ENCODE measurements at regions not wholly inside any gene's neighbourhood (a gene's known extent, or its start where the extent isn't known, plus 50 kb on each side); places are given as distances from the start of the nearest gene placed in this dataset.
"Not testable (repeated sequence)": the region's sequence is repeated elsewhere in the genome, so short reads cannot be mapped to it uniquely, and the experiment has no call there.

DNA sequence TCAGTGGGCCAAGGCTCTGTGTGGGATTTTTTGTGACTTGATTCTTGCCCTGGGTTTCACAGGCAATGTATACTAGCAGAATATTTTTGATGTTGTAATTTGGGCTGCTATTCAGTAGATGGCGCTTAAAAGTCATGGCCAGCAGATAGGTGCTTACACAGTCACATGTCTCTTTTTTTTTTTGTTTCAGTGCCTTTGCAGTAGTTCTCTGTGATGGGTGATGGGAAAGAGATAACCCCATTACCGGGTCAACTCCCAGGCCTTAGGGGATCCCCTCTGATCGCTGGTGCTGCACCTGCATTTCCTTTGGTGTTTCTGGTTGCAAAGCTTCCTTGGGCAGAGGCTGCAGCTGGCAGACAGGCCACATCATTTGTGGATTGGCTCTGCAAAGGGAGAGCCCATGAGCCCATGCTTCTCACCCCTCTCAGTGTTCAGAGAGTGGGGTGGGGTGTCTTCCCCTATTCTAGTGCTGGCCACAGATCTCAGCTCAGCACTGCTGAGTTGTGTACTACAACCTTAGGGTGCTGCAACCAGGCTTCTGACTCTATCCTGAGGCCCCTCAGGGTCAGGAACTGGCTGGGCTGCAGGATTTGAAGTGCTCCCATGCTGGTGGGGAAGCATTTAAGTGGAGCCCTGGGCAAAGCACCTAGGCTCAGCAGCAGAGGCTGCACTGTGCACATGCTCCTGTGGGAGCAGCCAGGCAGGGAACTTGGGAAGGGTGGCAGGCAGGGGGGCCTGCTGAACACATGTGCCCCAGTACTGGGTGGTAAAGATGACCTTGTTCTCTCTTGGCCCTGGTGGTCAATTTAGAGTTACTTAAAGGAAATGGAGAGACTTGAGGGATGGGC is 219.8 kb upstream of the SPHKAP start:
- DNase-seq, result no peak

DNA sequence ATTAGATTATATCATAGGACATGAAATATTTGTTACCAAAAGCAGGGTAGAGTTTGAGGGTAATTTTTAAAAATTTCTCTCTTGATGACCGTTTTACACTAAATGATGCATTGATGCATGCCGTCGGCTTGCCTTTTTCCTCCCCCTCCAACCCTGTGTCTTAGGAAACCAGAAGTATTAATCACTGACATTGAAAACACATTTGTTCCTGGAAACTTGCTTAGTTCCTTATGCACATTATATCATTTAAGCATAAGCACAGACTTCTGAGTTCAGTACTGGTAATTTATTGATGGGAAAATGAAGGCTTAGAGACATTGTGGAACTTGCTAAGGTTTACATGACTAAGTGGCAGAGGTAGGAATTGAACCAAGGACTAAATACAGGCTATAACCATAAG is 206.3 kb upstream of the SPHKAP start:
- no peak for DNase-seq

DNA sequence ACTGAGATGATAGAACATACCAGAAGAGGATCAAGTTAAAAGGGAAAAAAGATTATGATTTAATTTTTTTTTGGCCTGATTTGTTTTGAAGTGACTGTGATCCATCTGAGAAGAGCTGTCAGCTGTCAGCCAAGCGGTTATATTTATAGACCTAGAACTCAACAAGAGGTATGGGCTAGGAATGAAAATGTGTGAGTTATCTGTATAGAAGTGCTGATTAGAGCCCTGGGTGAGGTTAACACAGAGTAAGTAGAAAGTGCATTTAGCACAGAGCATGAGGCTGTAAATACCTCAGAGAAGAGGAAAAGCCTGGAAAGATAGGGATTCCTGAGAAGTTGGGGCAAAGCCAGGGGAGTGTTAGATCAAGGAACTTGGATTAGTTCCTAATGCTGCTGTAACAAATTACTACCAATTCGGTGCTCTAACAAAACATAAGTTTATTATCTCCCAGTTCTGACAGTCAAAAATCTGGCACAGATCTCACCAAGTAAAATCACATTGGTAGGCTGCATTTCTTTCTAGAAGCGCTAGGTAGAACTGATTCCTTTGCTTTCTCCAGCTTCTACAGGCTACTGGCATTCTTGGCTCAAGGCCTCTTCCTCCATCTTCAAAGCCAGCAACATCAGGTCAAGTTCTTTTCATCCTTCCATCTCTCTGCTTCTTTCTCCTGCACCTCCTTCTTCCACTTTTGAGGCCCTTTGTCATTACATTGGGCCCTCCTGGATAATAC is 197.4 kb upstream of the SPHKAP start:
- DNase-seq, result peak in 1 of 14 donors; percentile 16

DNA sequence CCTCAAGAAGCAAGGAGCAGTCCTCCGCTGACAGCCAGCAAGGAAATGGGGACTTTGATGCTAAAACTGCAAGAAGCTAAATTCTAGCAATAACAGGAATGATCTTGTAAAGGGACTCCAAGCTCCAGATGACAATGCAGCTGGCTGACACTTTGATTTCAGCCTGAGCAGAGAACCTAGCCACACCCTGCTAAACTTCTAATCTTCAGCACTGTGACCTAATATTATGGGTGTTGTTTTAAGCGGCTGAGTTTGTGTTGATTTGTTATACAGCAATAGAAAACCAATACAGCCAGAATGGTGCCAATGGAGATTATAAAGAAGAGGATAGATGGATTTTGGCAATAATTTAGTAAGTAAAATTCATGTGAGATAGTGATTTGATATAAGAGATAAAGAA is 196.7 kb upstream of the SPHKAP start:
- DNase-seq, result no peak

DNA sequence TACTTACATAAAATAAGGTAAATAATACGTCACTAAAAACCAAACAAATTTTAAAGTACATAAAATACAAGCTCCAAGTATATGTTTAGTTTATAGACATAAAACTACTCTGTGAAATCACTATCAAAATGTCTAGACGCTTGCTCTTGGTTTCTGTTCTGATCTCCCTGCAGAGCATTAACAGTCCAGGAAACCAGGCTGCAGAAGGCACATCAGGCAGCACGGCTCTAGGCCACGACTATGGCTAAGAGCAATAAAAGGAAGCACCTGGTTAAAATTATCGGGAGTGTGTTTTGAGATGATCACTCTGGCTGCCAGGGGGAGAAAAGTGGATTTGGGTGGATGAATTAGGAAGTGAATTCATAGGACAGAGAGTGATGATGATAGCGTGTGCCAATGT is 196.0 kb upstream of the SPHKAP start:
- no peak for DNase-seq

DNA sequence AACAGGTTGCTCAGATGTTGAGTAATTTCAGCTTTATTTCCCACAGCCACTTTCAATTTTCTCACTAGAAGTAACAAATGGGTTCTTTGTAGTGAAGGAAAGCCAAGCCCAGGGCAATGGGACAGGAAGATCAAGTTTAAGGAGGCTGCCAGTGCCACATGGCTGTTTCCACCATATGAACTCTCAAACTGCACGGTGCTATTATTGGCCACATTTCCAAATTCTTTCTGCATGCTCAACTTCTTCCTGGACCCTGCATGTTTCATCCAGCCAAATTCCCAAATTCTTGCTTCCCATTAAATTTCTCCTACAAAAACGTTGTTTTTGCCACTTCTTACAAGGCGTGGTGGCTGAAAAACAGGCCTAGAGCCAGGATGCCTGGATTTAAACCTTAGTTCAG is 193.3 kb upstream of the SPHKAP start:
- no peak for DNase-seq

DNA sequence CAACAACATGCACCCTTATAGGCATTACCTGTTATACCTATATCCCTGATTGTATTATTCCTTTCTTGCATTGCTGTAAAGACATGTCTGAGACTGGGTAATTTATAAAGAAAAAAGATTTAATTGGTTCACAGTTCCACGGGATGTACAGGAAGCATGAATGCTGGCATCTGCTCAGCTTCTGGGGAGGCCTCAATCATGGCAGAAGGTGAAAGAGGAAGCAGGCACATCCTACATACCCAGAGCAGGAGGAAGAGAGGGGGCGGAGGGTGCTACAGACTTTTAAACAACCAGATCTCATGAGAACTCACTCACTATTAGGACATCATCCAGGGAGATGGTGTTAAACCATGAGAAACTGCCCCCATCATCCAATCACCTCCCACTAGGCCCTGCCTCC is 191.7 kb upstream of the SPHKAP start:
- DNase-seq, result no peak

DNA sequence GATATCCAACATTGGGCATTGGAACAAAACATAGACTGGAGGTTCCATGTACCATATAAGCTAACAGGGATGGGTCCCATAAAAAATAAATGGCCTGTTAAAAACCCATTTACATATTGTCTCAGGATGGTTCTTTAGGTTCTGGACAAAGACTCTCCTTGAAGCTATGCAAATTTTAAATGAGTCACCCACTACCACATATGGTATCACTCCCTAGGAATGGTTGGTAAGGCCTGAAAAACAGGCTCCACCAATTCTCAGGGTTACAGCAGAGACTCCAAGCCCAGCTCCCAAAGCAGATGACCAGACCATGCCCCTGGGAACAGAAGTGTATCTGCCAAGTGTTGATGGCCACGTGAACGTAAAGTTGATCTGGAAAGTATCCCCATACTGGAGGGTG is 190.7 kb upstream of the SPHKAP start:
- no peak for DNase-seq

DNA sequence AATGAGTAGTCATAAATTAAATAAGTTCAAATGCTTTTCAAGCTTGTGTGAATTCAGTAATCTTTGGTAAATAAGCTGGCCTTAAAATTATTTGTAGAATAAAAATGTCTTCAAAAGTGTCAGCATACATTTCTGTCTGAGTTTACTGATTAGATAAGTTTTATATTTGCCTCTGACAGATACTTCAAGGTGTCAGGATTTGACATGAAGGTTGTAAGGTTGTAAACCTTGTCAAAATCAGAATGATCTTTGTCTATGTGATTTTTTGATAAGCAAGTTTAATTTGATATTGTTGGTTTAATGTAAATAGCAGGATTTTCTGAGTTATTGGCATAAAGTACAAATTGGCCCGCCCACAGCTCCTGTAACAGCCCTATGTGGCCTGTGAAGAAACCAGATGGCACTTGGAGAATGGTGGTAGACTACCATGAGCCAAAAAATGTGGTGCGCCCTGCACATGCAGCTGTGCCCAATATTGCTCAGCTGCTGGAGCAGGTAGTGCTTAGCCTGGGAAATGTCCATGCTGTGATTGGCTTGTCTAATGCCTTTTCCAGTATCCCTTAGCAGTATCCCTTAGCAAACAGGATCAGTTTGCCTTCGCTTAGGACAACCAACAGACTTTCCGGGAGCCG is 188.0 kb upstream of the SPHKAP start:
- peak in 1 of 14 donors; percentile 37 for DNase-seq

DNA sequence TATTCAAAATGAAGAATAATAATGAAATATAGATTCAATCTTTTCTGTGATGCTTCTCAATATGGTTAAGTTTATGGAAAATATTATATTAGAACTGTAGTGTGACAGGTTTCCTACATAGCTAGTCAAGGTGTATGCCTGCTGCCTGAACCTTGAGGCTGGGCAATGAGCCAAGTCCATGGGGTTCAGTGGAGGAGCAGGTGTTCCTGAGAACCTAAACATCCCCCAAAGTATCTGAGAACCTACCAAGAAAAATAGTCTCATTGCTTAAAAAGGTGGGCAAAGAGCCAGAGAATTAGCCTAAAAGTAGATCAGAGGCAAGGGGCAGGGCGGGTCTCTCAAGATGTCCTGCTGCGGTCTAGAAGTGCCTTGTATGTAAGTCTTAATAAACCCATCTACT is 185.9 kb upstream of the SPHKAP start:
- peak in 1 of 14 donors; percentile 11 for DNase-seq

DNA sequence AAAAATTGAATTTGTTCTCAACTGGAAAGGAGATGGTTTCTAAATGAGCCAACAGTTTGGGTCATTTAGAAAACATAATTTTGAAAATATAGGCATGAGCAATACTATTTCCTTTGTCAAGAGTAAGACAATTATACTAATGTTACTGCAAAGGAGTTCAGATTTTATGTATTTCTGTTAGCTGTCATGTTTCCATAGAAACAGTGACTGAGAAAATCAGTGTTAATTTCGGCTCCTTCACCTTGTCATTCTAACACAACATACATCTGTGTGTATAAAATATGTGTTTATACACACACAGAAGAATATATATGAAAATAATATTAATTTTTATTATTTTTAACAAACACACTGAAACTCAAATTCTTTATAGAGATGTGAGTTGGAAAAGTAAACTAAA is 178.0 kb upstream of the SPHKAP start:
- no peak for DNase-seq

DNA sequence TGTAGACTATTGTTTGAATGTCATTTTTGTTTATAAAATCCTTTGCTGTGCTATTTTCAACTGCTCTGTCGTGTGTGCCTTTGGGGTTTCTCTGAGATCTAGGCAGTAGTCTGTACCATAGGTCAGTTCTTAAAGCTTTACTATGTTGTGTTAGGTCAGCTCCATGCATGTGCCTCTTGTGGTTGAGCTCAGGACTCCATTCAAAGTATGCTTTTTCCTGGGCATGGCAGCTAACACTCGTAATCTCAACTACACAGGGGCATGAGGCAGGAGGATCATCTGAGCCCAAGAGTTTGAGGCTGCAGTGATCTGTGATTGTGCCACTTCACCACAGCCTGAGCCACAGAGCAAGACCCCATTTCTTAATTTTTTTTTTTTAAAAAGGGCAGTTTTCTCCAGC is 174.4 kb upstream of the SPHKAP start:
- no peak for DNase-seq

DNA sequence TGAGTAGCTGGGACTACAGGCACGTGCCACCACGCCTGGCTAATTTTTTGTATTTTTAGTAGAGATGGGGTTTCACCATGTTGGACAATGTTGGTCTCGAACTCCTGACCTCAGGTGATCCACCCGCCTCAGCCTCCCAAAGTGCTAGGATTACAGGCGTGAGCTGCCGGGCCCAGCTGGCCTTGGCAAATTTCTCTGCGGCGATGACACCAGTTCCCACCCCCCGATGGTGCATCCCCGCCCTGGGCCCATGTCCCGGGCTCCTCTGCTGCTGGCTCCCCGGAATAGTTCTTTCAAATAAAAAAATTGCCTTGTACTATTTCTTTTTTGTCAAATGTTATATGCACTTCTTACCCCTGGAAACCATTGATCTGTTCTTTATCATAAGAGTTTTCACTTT is 171.5 kb upstream of the SPHKAP start:
- not testable (repeated sequence) for DNase-seq

DNA sequence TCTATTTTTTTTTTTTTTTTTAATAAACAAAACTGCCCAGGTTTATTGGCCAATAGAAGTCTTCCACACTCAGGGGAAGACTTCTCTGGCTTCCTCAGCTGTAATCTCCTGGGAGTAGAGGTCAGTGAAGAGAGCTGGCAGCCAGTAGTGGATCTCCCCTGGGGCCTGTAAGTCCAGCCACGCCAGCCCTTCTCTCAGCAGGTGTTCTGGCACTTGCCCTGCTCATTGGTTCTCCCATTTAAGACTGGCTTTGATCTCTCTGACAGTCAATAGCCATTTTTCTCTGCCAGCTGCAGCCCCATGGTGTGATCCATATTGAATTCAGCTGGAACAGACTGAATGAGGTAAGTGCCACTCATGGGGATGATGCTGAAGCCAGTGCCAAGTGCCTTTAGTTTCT is 170.6 kb upstream of the SPHKAP start:
- DNase-seq, result no peak

DNA sequence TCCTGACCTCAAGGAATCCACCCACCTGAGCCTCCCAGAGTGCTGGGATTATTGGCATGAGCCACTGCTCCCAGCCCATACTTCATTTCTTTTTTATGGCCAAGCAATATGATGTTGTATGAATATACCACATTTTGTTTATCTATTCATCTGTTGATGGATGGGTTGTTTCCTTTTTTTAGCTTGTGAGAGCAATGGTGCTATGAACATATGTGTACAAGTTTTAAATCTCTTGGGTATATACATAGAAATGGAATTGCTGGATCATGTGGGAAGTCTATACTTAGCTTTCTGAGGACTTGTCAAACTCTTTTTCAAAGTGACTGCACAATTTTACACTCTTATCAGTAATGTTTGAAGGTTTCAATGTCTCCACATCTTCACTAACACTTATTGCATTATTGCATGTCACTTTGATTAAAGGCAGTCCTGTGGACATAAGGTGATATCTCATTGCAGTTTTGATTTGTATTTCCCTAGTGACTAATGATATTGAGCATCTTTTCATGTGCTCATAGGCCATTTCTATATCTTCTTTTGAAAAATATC is 167.1 kb upstream of the SPHKAP start:
- DNase-seq, result no peak

DNA sequence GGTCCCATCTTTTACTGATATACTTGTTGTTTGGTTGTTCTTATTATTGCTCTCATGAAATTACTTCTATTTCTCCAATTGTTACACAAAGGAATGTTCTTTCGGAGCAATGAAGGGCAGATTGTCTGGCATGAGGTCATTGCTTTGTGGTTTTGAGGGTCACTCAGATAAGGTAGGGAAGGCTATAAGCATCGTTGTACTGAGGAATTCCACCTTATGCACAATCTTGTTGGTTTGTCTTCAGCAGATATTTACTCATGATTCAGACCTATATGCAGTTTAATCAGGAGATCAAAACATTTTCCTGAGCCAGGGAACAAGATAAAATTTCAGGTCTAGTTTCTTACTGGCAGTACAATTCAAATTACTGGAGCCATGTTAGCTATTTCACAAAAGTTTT is 163.0 kb upstream of the SPHKAP start:
- no peak for DNase-seq

DNA sequence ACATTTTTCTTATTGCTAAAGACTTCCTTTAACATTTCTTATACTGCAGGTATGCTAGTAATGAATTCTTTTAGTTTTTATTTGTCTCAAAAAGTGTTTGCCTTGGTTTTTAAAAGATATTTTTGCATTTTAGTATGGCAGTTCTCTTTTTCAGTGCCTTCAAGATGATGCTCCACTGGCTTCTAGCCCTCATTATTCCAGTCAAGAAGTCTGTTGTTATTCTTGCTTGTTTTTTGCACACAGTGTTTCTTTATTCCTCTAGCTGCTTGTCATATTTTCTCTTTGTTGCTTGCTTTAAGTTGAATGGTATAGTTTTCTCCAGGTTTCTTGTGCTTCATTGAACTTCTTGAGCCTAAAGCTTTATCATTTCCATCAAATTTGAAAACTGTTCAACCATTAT is 158.0 kb upstream of the SPHKAP start:
- no peak for DNase-seq

DNA sequence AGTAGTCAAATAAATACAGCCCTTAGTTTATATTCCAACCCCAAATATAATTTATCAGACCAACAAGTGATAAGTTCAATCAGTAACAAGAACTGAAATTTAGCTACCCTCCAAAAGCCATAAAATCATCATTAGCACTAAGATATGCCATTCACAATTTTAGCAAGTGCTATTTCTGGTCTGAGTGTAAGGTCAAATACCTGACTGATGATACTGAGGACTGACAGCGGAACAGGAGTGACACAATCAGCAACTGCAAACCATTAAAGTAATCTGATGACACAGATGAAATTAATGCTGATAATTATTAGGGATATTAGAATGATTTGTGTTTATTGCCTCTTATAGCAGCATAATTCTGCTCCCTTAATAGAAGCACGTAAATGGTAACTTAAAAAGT is 152.7 kb upstream of the SPHKAP start:
- no peak for DNase-seq

DNA sequence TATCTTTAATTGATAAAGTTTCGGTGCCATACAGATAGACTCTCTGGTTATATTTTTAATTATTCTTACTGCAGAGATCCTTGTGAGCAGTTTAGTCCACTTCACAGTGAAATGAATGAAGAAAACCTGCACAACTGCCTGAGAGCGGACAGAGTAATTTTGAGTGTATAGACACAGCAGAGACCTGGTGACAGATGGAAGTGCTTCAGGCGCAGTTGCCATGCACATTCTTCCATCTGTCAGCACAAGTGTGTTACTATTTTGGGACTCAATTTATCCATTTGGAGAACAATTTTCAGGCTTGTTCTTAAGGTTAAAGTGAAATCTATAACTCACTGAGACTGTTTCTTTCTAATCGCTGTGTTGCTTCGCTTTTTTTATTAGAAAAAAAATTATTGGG is 147.8 kb upstream of the SPHKAP start:
- peak in 2 of 14 donors; percentile 13 to 96 for DNase-seq

DNA sequence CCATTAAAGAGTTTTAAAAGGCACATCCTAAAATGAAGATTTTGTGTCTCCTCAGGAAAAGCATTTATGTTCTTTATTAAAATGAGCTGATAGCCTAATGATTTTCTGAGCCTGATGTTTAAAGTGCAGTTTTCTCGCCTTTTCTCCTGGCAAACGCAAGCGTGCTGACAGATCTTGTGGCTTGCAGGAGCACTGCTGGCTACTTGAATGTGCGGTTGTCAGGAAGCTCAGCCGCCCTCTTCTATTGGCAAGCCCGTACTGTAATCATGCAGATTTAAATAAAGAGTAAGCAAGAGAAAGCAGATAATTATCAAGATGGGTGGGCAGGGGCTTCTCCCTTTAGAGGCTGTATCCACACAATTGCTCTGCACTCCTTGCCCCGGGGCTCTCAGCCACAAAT is 139.5 kb upstream of the SPHKAP start:
- DNase-seq, result peak in 1 of 14 donors; percentile 46

DNA sequence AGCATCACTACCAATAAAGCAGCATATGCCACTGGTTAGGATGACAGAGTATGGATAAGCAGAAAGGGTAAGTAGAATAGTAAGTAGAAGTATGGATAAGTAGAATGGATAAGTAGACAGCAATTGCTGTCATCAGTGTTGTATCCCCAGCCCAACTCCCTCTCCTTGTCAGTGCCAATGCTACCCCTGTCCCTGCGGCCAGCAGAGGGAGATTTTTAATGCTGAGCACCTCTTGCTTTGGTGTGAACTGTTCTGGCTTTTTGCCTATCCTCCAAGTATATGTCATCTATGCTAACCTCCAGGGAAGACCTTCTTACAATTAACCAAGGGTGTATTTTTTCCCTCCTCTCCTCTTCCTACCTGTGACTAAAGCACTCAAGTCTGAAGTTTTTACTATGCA is 136.7 kb upstream of the SPHKAP start:
- DNase-seq, result peak in 1 of 14 donors; percentile 36

DNA sequence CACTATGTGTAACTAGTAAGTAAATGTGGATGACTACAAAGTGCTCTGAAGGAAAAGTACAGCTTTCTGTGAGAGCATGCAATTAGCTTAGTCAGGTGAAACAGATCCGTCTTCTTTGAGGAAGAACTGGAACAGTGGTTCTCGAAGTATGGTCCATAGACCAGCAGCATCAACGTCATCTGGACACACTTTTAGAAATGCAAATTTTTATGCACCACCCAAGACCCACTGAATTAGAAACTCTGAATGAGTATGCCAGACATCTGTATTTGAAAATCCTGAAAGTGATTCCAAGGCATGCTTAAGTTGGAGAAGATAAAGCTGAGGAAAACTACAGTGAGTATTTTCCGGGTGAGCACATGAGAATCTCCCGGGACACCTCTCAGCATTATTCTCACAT is 130.7 kb upstream of the SPHKAP start:
- DNase-seq, result no peak

DNA sequence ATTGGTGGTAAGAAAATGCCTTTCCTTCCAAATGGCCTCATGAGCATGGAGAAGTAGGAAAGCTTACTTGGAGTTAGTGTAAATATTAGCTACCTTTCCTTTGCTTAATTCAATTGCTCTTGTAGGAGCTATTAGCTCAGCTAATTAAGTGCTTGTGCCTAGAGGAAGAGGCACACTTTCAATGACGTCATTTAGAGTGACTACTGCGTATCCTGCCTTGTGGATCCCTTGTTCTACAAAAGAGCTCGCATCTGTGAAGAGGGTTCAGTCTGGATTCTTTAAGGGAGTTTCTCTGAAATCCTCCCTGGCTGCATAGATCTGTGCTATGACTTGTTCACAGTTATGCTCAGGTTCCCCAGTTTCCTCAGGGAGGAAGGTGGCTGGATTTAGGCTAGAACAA is 122.5 kb upstream of the SPHKAP start:
- DNase-seq, result no peak
